Esophagus squamous epithelium (tissue), 4 donors: ENCODE measurements at regions not wholly inside any gene's neighbourhood (a gene's known extent, or its start where the extent isn't known, plus 50 kb on each side); places are given as distances from the start of the nearest gene placed in this dataset.

ENCODE experiments used
- POLR2A ChIP-seq, 4 donors: fragments of 450-650 bp; IDR thresholded peaks; one replicate each; pipeline ENCODE4 v1.6.1; 2017; ENCODE audit warnings: antibody characterized with exemption in 4 of 4, mild to moderate bottlenecking in 4 of 4, moderate library complexity in 3 of 4
- TF ChIP-seq, protein P1 (sequence below), 6 experiments: fragments of 450-650 bp in 4 of 6; fragments of 200-600 bp in 2 of 6; sonication (generic) in 2 of 6; IDR thresholded peaks; one replicate each; pipeline ENCODE4 v1.5.1; 2016 to 2019; ENCODE audit warnings: antibody characterized with exemption in 6 of 6, mild to moderate bottlenecking in 4 of 6, moderate library complexity in 4 of 6

GRCh38 chr5:97629276-97629675 lies 446.2 kb upstream of the RIOK2 start:
- no peak for TF ChIP-seq POLR2A (IDR thresholded peaks at IDR 0.05)
- TF ChIP-seq, protein P1, sequence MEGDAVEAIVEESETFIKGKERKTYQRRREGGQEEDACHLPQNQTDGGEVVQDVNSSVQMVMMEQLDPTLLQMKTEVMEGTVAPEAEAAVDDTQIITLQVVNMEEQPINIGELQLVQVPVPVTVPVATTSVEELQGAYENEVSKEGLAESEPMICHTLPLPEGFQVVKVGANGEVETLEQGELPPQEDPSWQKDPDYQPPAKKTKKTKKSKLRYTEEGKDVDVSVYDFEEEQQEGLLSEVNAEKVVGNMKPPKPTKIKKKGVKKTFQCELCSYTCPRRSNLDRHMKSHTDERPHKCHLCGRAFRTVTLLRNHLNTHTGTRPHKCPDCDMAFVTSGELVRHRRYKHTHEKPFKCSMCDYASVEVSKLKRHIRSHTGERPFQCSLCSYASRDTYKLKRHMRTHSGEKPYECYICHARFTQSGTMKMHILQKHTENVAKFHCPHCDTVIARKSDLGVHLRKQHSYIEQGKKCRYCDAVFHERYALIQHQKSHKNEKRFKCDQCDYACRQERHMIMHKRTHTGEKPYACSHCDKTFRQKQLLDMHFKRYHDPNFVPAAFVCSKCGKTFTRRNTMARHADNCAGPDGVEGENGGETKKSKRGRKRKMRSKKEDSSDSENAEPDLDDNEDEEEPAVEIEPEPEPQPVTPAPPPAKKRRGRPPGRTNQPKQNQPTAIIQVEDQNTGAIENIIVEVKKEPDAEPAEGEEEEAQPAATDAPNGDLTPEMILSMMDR (IDR thresholded peaks at IDR 0.05), result no peak
